HCT116 (cell line): ENCODE measurements at regions not wholly inside any gene's neighbourhood (a gene's known extent, or its start where the extent isn't known, plus 50 kb on each side); places are given as distances from the start of the nearest gene placed in this dataset.

Experiments used
- ATAC-seq: fragments of 200-7000 bp; cut with Tn5 transposase; 2 replicates; pipeline ENCODE4 v1.9.1; 2020; ENCODE audit warnings: mild to moderate bottlenecking, moderate library complexity
- BruUV-seq: library from RNA; stranded (reverse); fragments of 400-500 nt; replicated peaks from 2 replicates; lab custom pipeline; 2021; lab: Mats Ljungman, UMichigan
- CTCF ChIA-PET: fragments of 300-600 bp; sonication (Branson Sonifier 250); formaldehyde crosslinking; loops from one replicate; lab custom pipeline; 2021; ENCODE audit warnings: antibody characterized with exemption; lab: Charles Lee
- POLR2A ChIA-PET: fragments of 300-600, 350-600 bp; sonication (Branson Sonifier 250); formaldehyde crosslinking; loops from one replicate; lab custom pipeline; 2021; ENCODE audit warnings: antibody characterized with exemption; lab: Charles Lee
- RAD21 ChIA-PET, 2 experiments: fragments of 300-600 bp; sonication (Branson Sonifier 250); formaldehyde crosslinking; loops; one replicate each; lab custom pipeline; 2023; ENCODE audit warnings: low total read pairs in 2 of 2; ENCODE audit not compliant: uncharacterized antibody in 2 of 2, unreplicated experiment in 2 of 2, low non-redundant PET in 1 of 2; lab: Charles Lee
- DNase-seq: peaks from one replicate; pipeline ENCODE4 v3.0.0-alpha.2; 2010; ENCODE audit warnings: low read depth, low spot score
- H2AFZ ChIP-seq: fragments of 200-600 bp; shearing (Covaris generic), sonication (generic); 2 replicates; pipeline ENCODE4 v1.6.1; 2017; ENCODE audit warnings: low read depth, mixed run types, mixed read lengths, antibody characterized with exemption, low read length; ENCODE audit not compliant: poor library complexity, severe bottlenecking
- H3K27ac ChIP-seq: 2 replicates; pipeline ENCODE4 v1.5.1; 2012; ENCODE audit warnings: low read depth, low read length
- H3K27me3 ChIP-seq: fragments of 200-600 bp; sonication (generic); 2 replicates; pipeline ENCODE4 v1.6.1; 2016; ENCODE audit warnings: mixed run types, low read length, mixed read lengths; ENCODE audit not compliant: insufficient read depth
- H3K36me3 ChIP-seq, 2 experiments: fragments of 200-500 bp in 1 of 2; fragments of 200-600 bp in 1 of 2; sonication (Bioruptor generic) in 1 of 2; sonication (generic) in 1 of 2; 2 replicates each; pipeline versions ENCODE4 v1.5.1 to v1.6.1; 2014 to 2016; ENCODE audit warnings: low read length in 2 of 2, inconsistent platforms in 1 of 2, mixed read lengths in 1 of 2, mixed run types in 1 of 2; ENCODE audit not compliant: insufficient read depth in 2 of 2, control insufficient read depth in 1 of 2
- H3K4me1 ChIP-seq, 2 experiments: fragments of 200-600 bp in 1 of 2; sonication (generic) in 1 of 2; 2 replicates each; pipeline versions ENCODE4 v1.5.1 to v1.6.1; 2012 to 2017; ENCODE audit warnings: low read length in 2 of 2, inconsistent platforms in 1 of 2, mild to moderate bottlenecking in 1 of 2, mixed read lengths in 1 of 2, mixed run types in 1 of 2, moderate library complexity in 1 of 2; ENCODE audit not compliant: insufficient read depth in 2 of 2, control insufficient read depth in 1 of 2
- H3K4me2 ChIP-seq: fragments of 200-600 bp; sonication (generic); 2 replicates; pipeline ENCODE4 v1.6.1; 2017; ENCODE audit warnings: mixed run types, low read length, mixed read lengths
- H3K4me3 ChIP-seq, 2 experiments: fragments of 200-600 bp in 1 of 2; sonication (generic) in 1 of 2; replicated peaks in 1 of 2; 2 replicates each; pipeline ENCODE4 v1.5.1; 2011 to 2016; ENCODE audit warnings: low read length in 2 of 2, control low read depth in 1 of 2, low read depth in 1 of 2, mild to moderate bottlenecking in 1 of 2, mixed read lengths in 1 of 2, mixed run types in 1 of 2
- H3K79me2 ChIP-seq: fragments of 200-600 bp; sonication (generic); 2 replicates; pipeline ENCODE4 v1.6.1; 2017; ENCODE audit warnings: mild to moderate bottlenecking, mixed run types, low read length, moderate library complexity, mixed read lengths; ENCODE audit not compliant: insufficient read depth
- H3K9ac ChIP-seq: fragments of 200-600 bp; sonication (generic); 2 replicates; pipeline ENCODE4 v1.6.1; 2016; ENCODE audit warnings: low read length, mixed read lengths
- H3K9me2 ChIP-seq: fragments of 200-600 bp; sonication (generic), shearing (Covaris generic); 2 replicates; pipeline ENCODE4 v1.6.1; 2017; ENCODE audit warnings: mixed run types, mild to moderate bottlenecking, moderate library complexity; ENCODE audit not compliant: insufficient read depth
- H3K9me3 ChIP-seq, 2 experiments: fragments of 200-500 bp in 1 of 2; fragments of 200-600 bp in 1 of 2; sonication (Bioruptor generic) in 1 of 2; sonication (generic) in 1 of 2; 2 replicates each; pipeline ENCODE4 v1.6.1; 2014 to 2017; ENCODE audit warnings: low read length in 2 of 2, mixed read lengths in 2 of 2, inconsistent platforms in 1 of 2, low read depth in 1 of 2, mild to moderate bottlenecking in 1 of 2, mixed run types in 1 of 2, moderate library complexity in 1 of 2; ENCODE audit not compliant: control insufficient read depth in 1 of 2, insufficient read depth in 1 of 2
- H4K20me1 ChIP-seq: fragments of 200-600 bp; sonication (generic), shearing (Covaris generic); 2 replicates; pipeline ENCODE4 v1.6.1; 2017; ENCODE audit warnings: mixed run types, mild to moderate bottlenecking, moderate library complexity; ENCODE audit not compliant: insufficient read depth
- ATF3 ChIP-seq: IDR thresholded peaks from 2 replicates; pipeline ENCODE4 v1.6.1; 2012
- CBX3 ChIP-seq: IDR thresholded peaks from 2 replicates; pipeline ENCODE4 v1.6.1; 2012; ENCODE audit warnings: low read depth
- CTCF ChIP-seq, 3 experiments: fragments of 200-600 bp in 1 of 3; sonication (generic) in 1 of 3; IDR thresholded peaks in 2 of 3; conservative IDR thresholded peaks in 1 of 3; 2 replicates each; pipeline ENCODE4 v1.5.1; 2012 to 2017; ENCODE audit warnings: low read depth in 2 of 3, low read length in 2 of 3, antibody characterized with exemption in 1 of 3, borderline replicate concordance in 1 of 3, control low read depth in 1 of 3, mild to moderate bottlenecking in 1 of 3, mixed read lengths in 1 of 3, mixed run types in 1 of 3, moderate library complexity in 1 of 3; ENCODE audit not compliant: insufficient read depth in 1 of 3
- EGR1 ChIP-seq: IDR thresholded peaks from 2 replicates; pipeline ENCODE4 v1.6.1; 2012; ENCODE audit warnings: low read depth
- ELF1 ChIP-seq: IDR thresholded peaks from 2 replicates; pipeline ENCODE4 v1.6.1; 2012; ENCODE audit warnings: low read depth, borderline replicate concordance
- FOSL1 ChIP-seq: IDR thresholded peaks from 2 replicates; pipeline ENCODE4 v1.6.1; 2012; ENCODE audit warnings: low read depth
- JUND ChIP-seq: IDR thresholded peaks from 2 replicates; pipeline ENCODE4 v1.6.1; 2012
- REST ChIP-seq: IDR thresholded peaks from 2 replicates; pipeline ENCODE4 v1.6.1; 2012; ENCODE audit warnings: low read depth
- SRF ChIP-seq: IDR thresholded peaks from 2 replicates; pipeline ENCODE4 v1.6.1; 2012; ENCODE audit warnings: low read depth
- ZNF274 ChIP-seq: fragments of 200-500 bp; sonication (Bioruptor generic); IDR thresholded peaks from 2 replicates; pipeline ENCODE4 v1.6.1; 2014; ENCODE audit warnings: mild to moderate bottlenecking, low read depth, low read length, inconsistent platforms
- intact Hi-C: fragments of 100-400 bp; cut with micrococcal nuclease; formaldehyde crosslinking; loops from 2 replicates; pipeline ENCODE4 v1.10.0; 2022

- Histone ChIP-seq H3K27ac (no peak overlapping the region), H3K4me3 (no peak overlapping the region), H3K36me3 (no peaks in the 10 kb centered on the region), H3K4me2 (no peak overlapping the region), H3K4me1 (no peaks in the 10 kb centered on the region), H3K9me3 (peaks cover 0 to 5% of the 10 kb centered on the region in 2 experiments; a peak in 1 of 4 replicates), H3K9ac (no peak overlapping the region), H4K20me1 (no peaks in the 10 kb centered on the region), H3K79me2 (no peaks in the 10 kb centered on the region), H3K9me2 (no peaks in the 10 kb centered on the region), H3K27me3 (no peaks in the 10 kb centered on the region), H2AFZ (no peak overlapping the region)
- intact Hi-C loops, result no loop called here
- DNase-seq (no peak), ATAC-seq (no peak)
- TF ChIP-seq ZNF274, result no peak
- TF ChIP-seq SRF, result no peak
- no peak for TF ChIP-seq EGR1
- no peak for TF ChIP-seq ELF1
- no peak for TF ChIP-seq JUND
- TF ChIP-seq FOSL1, result no peak
- TF ChIP-seq REST, result no peak
- no peak for TF ChIP-seq ATF3
- TF ChIP-seq CBX3, result no peak
- TF ChIP-seq CTCF (IDR thresholded peaks at IDR 0.05 in 2 of 3, conservative IDR thresholded peaks at IDR 0.05 in 1 of 3; ENCODE audit: borderline replicate concordance in 1 of 3, insufficient read depth in 1 of 3, low read depth in 2 of 3, low read length in 2 of 3), result no peak
- POLR2A ChIA-PET, result no interaction called here
- RAD21 ChIA-PET, result no interaction called here
- CTCF ChIA-PET, result no interaction called here
- BruUV-seq, result no TSS peak
Observed at GRCh38 chr7:70919481-70920073, 212.4 kb upstream of the GALNT17 start.
